ENCODE measurements at regions not wholly inside any gene's neighbourhood (a gene's known extent, or its start where the extent isn't known, plus 50 kb on each side); places are given as distances from the start of the nearest gene placed in this dataset.

GRCh38 chr20:48265791-48266190 is 480.5 kb upstream of the SULF2 start:
- DNase-seq (ENCODE audit: low read depth): no peak
- TF ChIP-seq, protein P1, sequence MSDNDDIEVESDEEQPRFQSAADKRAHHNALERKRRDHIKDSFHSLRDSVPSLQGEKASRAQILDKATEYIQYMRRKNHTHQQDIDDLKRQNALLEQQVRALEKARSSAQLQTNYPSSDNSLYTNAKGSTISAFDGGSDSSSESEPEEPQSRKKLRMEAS (IDR thresholded peaks at IDR 0.05; ENCODE audit: low read depth, low read length): no peak
- TF ChIP-seq MYC (IDR thresholded peaks at IDR 0.05; ENCODE audit: low read depth, low read length) (no peak), POLR2A (IDR thresholded peaks at IDR 0.05; ENCODE audit: extremely low read depth, insufficient read length) (no peak)
- TF ChIP-seq, protein P2, sequence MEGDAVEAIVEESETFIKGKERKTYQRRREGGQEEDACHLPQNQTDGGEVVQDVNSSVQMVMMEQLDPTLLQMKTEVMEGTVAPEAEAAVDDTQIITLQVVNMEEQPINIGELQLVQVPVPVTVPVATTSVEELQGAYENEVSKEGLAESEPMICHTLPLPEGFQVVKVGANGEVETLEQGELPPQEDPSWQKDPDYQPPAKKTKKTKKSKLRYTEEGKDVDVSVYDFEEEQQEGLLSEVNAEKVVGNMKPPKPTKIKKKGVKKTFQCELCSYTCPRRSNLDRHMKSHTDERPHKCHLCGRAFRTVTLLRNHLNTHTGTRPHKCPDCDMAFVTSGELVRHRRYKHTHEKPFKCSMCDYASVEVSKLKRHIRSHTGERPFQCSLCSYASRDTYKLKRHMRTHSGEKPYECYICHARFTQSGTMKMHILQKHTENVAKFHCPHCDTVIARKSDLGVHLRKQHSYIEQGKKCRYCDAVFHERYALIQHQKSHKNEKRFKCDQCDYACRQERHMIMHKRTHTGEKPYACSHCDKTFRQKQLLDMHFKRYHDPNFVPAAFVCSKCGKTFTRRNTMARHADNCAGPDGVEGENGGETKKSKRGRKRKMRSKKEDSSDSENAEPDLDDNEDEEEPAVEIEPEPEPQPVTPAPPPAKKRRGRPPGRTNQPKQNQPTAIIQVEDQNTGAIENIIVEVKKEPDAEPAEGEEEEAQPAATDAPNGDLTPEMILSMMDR (IDR thresholded peaks at IDR 0.05; ENCODE audit: low read depth, low read length): no peak
- no peak overlapping the region for H3K4me3 ChIP-seq (ENCODE audit: low read depth, low read length)

- TF ChIP-seq MYC (IDR thresholded peaks at IDR 0.05; ENCODE audit: low read depth, low read length) (no peak), POLR2A (IDR thresholded peaks at IDR 0.05; ENCODE audit: extremely low read depth, insufficient read length) (no peak)
- TF ChIP-seq, protein P1 (IDR thresholded peaks at IDR 0.05; ENCODE audit: low read depth, low read length): no peak
- TF ChIP-seq, protein P2 (IDR thresholded peaks at IDR 0.05; ENCODE audit: low read depth, low read length): no peak
- H3K4me3 ChIP-seq (ENCODE audit: low read depth, low read length): no peak overlapping the region
- no peak for DNase-seq (ENCODE audit: low read depth)
These were observed 477.7 kb upstream of the SULF2 start for GRCh38 chr20:48262955-48263354.

GRCh38 chr20:48262466-48262865 is 477.2 kb upstream of the SULF2 start:
- H3K4me3 ChIP-seq (ENCODE audit: low read depth, low read length): no peak overlapping the region
- DNase-seq (ENCODE audit: low read depth): no peak
- TF ChIP-seq, protein P2 (IDR thresholded peaks at IDR 0.05; ENCODE audit: low read depth, low read length): no peak
- TF ChIP-seq MYC (IDR thresholded peaks at IDR 0.05; ENCODE audit: low read depth, low read length): no peak
- TF ChIP-seq, protein P1 (IDR thresholded peaks at IDR 0.05; ENCODE audit: low read depth, low read length): no peak
- no peak for TF ChIP-seq POLR2A (IDR thresholded peaks at IDR 0.05; ENCODE audit: extremely low read depth, insufficient read length)

- TF ChIP-seq POLR2A (IDR thresholded peaks at IDR 0.05; ENCODE audit: extremely low read depth, insufficient read length) (no peak), MYC (IDR thresholded peaks at IDR 0.05; ENCODE audit: low read depth, low read length) (no peak)
- TF ChIP-seq, protein P2 (IDR thresholded peaks at IDR 0.05; ENCODE audit: low read depth, low read length): no peak
- TF ChIP-seq, protein P1 (IDR thresholded peaks at IDR 0.05; ENCODE audit: low read depth, low read length): no peak
- H3K4me3 ChIP-seq (ENCODE audit: low read depth, low read length): no peak overlapping the region
- DNase-seq (ENCODE audit: low read depth): no peak
These were observed 476.2 kb upstream of the SULF2 start for GRCh38 chr20:48261398-48261910.

DNA sequence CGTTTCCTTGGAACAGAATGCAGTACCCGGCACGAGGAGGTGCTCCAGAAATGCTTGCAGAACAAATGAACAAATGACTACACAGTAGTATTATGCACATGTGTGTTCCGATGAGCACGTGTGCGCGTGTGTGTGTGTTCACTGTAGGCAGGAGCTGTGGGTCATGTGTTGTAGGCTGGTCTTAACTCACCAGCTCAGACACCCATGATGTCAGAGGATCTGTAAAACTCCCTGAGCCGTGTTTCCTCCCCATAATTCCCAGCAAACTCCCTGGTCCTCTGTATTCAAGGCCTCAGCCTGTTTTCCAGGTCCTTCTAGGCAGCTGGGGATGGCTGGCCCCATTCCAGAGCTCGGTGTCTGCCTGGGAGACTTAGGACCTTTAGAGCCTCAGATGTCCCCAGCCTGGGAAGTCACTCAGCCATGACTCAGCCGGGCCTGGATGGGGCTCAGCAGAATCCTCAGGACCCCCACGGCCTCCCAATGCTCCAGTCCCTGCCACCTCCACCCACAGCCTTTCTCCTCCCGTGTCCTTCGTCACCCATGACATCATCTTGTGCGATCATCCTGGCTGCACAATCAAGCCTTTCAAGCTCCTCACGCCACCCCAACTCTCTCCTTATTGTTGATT is 475.0 kb upstream of the SULF2 start:
- TF ChIP-seq, protein P1 (IDR thresholded peaks at IDR 0.05; ENCODE audit: low read depth, low read length): no peak
- no peak overlapping the region for H3K4me3 ChIP-seq (ENCODE audit: low read depth, low read length)
- DNase-seq (ENCODE audit: low read depth): no peak

- TF ChIP-seq POLR2A (IDR thresholded peaks at IDR 0.05; ENCODE audit: extremely low read depth, insufficient read length): no peak
- no peak for TF ChIP-seq MYC (IDR thresholded peaks at IDR 0.05; ENCODE audit: low read depth, low read length)
- TF ChIP-seq, protein P1 (IDR thresholded peaks at IDR 0.05; ENCODE audit: low read depth, low read length): no peak
- TF ChIP-seq, protein P2 (IDR thresholded peaks at IDR 0.05; ENCODE audit: low read depth, low read length): no peak
- DNase-seq (ENCODE audit: low read depth): no peak
- H3K4me3 ChIP-seq (ENCODE audit: low read depth, low read length): no peak overlapping the region
These were observed 474.2 kb upstream of the SULF2 start for GRCh38 chr20:48259456-48259855.
